ENCODE measurements at regions not wholly inside any gene's neighbourhood (a gene's known extent, or its start where the extent isn't known, plus 50 kb on each side); places are given as distances from the start of the nearest gene placed in this dataset.

DNA sequence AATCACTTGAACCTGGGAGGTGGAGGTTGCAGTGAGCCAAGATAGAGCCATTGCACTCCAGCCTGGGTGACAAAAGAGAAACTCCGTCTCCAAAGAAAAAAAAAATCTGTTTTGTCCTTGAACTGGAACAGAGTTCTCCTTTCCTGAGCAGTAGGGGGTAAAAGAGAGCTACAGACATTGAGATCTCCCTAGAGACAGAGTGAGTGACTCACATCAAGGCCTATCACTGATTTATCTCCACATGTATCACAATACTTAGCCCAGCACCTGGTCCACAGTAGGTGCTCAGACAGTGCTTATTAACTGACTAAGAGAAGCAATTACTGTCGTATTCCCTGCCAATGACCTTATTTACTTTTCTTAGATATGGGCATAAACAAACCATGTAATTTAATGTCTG is 354.1 kb upstream of the C1orf87 start:
- no peaks in the 10 kb centered on the region for H3K27me3 ChIP-seq (ENCODE audit: low read depth)
- intact Hi-C loops (cut with DNase I): no loop called here
- TF ChIP-seq, protein P1, sequence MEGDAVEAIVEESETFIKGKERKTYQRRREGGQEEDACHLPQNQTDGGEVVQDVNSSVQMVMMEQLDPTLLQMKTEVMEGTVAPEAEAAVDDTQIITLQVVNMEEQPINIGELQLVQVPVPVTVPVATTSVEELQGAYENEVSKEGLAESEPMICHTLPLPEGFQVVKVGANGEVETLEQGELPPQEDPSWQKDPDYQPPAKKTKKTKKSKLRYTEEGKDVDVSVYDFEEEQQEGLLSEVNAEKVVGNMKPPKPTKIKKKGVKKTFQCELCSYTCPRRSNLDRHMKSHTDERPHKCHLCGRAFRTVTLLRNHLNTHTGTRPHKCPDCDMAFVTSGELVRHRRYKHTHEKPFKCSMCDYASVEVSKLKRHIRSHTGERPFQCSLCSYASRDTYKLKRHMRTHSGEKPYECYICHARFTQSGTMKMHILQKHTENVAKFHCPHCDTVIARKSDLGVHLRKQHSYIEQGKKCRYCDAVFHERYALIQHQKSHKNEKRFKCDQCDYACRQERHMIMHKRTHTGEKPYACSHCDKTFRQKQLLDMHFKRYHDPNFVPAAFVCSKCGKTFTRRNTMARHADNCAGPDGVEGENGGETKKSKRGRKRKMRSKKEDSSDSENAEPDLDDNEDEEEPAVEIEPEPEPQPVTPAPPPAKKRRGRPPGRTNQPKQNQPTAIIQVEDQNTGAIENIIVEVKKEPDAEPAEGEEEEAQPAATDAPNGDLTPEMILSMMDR (IDR thresholded peaks at IDR 0.05): no peak
- no peak overlapping the region for H3K4me3 ChIP-seq
- no peak overlapping the region for H3K27ac ChIP-seq
- H3K36me3 ChIP-seq: no peaks in the 10 kb centered on the region
- DNase-seq (no peak), ATAC-seq (no peak)
- H3K9me3 ChIP-seq: no peaks in the 10 kb centered on the region
- no peaks in the 10 kb centered on the region for H3K4me1 ChIP-seq

DNA sequence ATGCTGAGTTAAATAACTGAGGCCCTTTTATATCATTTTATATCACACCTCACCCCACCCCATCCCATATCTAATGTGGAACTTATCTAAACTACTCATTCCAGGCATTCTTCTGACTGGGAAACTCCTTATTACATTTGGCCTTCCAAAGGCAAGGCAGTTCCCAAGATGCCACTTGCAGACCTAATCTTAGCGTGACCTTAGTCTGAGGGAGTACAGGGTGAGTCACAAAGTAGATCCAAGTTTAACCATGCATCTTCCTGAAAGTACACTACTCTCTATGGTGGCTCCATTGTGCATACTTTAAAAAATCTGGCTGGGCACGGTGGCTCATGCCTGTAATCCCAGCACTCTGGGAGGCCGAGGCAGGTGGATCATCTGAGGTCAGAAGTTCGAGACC is 353.6 kb upstream of the C1orf87 start:
- DNase-seq (no peak), ATAC-seq (no peak)
- Histone ChIP-seq H3K36me3 (no peaks in the 10 kb centered on the region), H3K9me3 (peaks cover under 1% of the 10 kb centered on the region), H3K4me3 (no peak overlapping the region), H3K27me3 (ENCODE audit: low read depth) (no peaks in the 10 kb centered on the region), H3K27ac (no peak overlapping the region), H3K4me1 (no peaks in the 10 kb centered on the region)
- intact Hi-C loops (cut with DNase I): no loop called here
- TF ChIP-seq, protein P1 (IDR thresholded peaks at IDR 0.05): no peak

GRCh38 chr1:60425528-60425927 is 352.0 kb upstream of the C1orf87 start:
- intact Hi-C loops (cut with DNase I): no loop called here
- no peak for ATAC-seq

DNA sequence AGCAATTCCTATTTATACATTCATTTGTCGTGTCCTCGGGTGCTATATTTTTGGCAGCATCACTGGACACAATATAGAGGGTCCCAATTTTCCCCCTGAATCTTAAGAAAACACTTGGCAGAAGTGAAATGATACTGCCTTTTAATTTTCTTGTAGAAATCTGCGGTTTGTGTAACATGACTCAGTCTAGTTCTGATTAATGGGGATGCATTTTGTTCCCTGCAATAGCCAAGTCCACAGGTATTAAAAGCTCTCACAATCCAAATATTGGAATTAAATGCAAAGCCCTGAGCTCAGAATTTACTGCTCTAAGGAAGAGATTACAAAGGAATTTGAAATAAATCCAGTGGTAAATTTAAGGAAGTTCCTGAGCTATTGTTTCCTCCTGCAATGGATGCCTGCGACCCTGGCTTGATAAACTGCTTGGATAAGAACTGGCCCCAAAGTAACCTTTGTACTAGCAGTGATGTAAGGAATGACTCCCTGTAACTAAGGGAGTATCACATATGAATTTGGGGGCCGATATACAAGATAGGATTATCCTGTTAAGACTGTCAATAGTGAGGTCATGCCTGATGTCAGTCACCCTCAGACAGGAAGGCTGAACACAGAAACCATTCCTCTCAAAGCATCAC is 349.7 kb upstream of the C1orf87 start:
- no peak for ATAC-seq

More at GRCh38 chr1:60425528-60425927, 352.0 kb upstream of the C1orf87 start:
- Histone ChIP-seq H3K9me3 (peaks cover 7% of the 10 kb centered on the region), H3K27ac (no peak overlapping the region), H3K27me3 (ENCODE audit: low read depth) (no peaks in the 10 kb centered on the region), H3K4me1 (no peaks in the 10 kb centered on the region), H3K4me3 (no peak overlapping the region), H3K36me3 (no peaks in the 10 kb centered on the region)
- TF ChIP-seq, protein P1 (IDR thresholded peaks at IDR 0.05): no peak
- DNase-seq: no peak

DNA sequence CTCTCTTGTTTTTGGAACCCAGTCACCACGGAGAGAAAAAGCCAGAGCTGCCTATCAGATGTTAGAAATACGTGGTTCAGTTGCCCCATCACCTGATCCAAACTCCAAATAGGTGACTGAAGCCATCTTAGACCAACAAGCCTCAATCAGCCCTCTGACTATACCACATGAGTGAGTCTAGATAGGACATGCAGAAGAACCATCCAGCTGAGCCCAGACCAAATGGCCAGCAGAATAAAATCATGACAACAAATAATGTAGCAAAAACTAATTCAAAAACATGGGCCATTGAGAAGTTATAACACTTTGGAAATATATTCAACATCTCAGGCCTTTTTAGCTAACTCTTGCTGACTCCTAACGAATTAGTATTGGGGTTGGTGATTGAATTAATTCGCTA is 348.4 kb upstream of the C1orf87 start:
- Histone ChIP-seq H3K27me3 (ENCODE audit: low read depth) (no peaks in the 10 kb centered on the region), H3K36me3 (no peaks in the 10 kb centered on the region), H3K9me3 (peaks cover 7% of the 10 kb centered on the region), H3K4me1 (no peaks in the 10 kb centered on the region), H3K4me3 (no peak overlapping the region), H3K27ac (no peak overlapping the region)
- TF ChIP-seq, protein P1 (IDR thresholded peaks at IDR 0.05): no peak
- ATAC-seq (no peak), DNase-seq (no peak)
- intact Hi-C loops (cut with DNase I): no loop called here

More for the DNA sequence above, 349.7 kb upstream of the C1orf87 start:
- Histone ChIP-seq H3K4me3 (no peak overlapping the region), H3K9me3 (peaks cover 7% of the 10 kb centered on the region), H3K36me3 (no peaks in the 10 kb centered on the region), H3K27ac (no peak overlapping the region), H3K4me1 (no peaks in the 10 kb centered on the region), H3K27me3 (ENCODE audit: low read depth) (no peaks in the 10 kb centered on the region)
- intact Hi-C loops (cut with DNase I): no loop called here
- TF ChIP-seq, protein P1 (IDR thresholded peaks at IDR 0.05): no peak
- DNase-seq: no peak
